Activated T-cell treated with anti-CD3 and anti-CD28 coated beads for 48 hours (primary cell): ENCODE measurements at regions not wholly inside any gene's neighbourhood (a gene's known extent, or its start where the extent isn't known, plus 50 kb on each side); places are given as distances from the start of the nearest gene placed in this dataset.

ENCODE experiments used
- DNase-seq: peaks from one replicate; pipeline ENCODE4 v3.0.0-alpha.2; 2020; ENCODE audit warnings: low read depth

DNA sequence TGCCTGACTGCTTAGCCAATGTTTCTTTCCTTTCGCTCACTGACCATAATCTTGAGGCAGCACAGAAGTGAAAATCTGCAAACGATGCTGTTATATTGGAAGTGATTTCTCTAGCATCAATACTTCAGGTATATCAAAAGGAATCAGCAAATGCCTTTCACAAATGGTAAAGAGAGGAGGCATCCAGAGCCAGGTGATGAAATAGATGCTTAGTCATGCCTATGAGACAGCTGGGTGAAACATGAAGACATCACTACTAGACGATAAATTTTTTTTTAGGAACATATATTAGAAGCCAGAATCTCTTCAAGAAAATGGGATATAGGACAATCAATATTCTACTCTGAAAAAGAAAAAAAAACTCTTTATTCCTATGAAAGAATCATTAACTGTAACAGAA is 249.2 kb upstream of the SLC39A10 start:
- no peak for DNase-seq

DNA sequence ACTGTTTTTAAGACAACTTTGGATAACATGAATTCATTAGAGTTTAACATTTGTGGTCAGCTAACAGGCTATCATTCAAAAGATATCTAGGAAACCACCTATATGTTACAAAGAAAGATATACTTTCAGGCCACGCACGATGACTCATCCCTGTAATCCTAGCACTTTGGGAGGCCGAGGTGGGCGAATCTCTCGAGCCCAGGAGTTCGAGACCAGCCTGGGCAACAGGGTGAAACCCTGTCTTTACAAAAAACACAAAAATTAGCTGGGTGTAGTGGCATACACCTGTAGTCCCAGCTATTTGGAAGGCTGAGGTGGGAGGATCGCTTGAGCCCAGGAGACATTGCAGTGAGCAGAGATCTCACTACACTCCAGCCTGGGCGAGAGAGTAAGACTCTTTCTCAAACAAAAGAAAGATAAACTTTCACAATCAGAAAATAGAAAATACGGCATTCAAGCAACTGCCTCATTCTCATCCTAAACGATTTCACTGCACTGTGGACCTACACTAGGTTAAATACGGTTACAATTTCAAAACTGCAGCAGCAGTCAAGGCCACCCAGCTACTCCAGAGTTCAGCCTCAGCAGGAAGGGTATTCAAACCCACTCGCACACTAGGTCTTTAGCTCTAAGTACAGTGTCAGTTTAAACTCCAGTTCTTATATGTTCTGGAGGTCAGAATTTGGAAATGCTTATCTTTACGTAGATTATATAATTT is 250.0 kb upstream of the SLC39A10 start:
- DNase-seq, result no peak

DNA sequence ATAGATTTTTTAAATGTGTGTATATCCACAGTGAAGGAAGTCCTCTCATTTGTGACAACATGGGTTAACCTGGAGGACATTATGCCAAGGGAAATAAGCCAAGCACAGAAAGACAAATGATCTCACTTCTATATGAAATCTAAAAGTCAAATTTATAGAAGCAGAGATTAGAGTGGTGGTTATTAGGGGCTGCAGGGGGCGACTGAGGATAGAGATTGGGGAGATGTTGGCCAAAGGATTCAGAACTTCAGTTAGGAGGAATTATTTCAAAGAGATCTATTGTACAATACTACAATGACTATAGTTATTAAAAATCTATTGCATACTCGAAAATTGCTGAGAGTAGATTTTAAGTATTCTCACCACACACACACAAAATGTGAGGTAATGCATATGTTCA is 252.4 kb upstream of the SLC39A10 start:
- no peak for DNase-seq

DNA sequence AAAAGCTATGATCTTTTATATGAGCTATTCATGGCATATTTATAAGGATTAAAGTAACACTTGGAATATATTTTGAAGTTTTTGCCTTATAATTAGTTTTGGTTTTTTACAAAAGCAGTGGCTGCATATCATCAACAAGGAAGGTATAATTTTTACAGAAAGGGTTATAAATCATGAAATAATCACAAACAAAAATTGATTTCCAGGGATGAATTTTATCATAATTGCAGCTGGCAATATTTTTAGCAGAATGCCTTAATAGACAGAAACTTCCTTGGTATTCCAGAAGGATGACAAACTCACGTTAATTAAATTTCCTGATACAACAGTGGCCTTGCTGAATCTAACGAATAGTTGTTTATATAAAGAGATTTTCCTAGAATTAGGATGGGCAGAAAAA is 260.5 kb upstream of the SLC39A10 start:
- no peak for DNase-seq

DNA sequence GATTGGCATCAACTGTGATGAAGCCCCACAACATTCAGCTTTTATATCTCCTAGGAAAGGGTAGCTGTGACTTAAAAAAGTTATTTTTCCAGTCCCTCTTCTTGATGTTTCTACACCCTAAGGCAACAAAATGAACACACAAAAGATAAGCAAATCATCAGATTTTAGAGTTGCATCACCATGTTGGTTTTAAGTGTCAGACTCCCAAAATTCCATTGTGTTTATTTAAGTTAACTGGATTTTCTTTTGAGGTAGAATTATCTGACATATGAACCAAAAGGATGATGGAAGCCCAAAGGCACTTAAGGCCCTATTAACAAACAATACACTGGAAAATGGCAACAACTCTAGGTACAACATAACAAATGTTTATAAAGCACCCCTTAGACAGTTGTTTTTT is 261.7 kb upstream of the SLC39A10 start:
- no peak for DNase-seq

DNA sequence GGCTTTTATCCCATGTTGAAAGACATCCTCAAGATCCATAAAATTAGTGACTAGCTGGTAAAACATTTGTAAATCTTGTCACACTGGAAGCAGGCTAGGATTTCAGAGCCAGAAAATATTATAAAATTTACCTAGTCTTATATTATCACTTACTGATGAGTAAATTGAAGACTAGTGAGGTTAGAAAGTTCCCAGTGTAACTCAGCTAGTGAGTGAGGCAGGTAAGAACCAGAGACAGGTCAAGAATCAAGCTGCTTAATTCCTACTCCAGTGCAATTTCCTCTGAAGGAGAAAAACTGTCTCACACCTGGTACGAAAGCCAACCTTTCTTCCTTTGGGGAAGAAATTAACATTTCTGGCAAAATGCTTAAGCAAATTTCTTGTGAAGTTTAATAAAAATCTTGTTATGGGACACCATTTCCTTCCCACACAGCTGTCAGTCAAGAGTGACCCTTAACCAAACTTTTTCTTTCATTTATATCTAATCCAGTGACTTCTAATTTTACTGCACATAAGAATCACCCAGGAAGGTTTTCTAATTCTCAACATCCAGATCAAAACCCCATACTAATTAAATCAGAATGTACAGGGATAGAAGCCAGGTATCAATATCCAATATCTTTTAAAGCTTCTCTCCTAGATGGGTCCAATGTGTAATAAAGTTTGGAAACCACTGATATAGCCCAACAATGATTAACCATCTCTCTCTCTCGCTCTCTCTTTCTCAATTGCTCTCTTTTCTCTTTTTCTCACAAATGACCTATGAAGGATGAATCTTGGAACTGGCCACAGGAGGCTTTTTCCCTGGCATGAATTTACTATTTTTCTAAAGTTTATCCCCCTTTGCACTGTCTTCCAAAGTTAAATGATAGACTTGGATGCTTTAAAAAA is 264.3 kb upstream of the SLC39A10 start:
- no peak for DNase-seq

DNA sequence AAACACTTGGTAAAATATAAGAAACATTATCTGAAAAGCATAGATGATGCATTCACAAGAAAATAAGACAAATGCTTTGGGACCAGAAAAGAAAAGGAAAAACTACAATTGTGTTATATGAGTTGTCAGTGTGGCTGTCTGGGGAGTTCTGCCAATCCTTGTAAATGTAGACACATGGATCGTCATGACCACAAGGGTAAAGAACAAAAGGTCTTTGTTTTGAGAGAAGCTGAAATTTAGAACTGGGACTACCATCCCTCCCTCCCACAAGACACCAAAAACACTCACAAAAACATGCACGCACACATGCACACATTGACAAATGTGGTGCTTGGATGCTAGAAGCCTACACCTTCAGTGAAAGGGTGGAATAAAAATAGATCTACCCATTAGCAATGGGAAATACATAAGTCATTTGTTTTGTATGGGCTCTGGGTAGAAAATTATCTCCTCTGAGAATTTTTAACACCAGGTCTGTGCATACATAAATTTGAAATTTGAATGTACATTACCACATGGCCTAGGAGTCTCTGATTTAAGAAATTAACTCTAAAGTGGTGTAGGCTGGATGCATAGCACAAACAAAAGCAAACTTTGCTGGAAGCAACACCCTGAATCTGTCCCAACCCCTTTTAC is 266.2 kb upstream of the SLC39A10 start:
- no peak for DNase-seq

DNA sequence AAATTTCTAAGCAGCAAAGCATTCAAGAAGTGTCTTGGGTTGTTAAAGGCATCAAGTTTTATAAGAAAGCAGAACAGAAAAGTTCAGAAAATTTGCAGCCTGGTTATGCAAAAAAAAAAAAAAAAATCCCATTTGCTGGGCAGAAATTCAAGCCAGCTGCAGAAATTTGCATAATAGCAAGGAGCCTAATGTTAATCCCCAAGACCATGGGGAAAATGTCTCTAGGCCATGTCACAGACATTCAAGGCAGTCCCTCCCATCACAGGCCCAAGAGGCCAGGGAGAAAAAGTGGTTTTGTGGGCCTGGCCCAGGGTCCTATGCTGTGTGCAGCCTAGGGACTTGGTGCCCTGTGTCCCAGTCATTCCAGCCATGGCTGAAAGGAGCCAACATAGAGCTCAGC is 269.0 kb upstream of the SLC39A10 start:
- no peak for DNase-seq

DNA sequence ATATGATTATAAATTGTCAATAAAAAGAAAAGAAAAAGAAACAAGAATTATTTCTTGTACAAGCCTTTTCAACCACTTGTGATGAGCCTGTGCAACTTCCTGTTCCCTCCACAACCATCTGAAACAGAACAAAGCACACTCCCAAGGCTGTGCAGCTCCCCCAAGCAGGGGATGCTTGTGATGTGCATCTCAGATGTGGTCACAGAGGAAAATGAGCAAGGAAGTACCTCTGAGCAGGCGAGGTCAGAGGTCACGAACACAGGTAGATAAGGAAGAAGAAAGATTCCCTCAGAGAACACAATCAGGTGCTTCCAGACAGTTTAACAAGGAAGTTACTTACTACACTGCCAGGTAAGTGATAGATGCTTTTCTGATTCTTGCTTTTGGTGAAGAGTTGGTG is 274.8 kb upstream of the SLC39A10 start:
- DNase-seq, result no peak

DNA sequence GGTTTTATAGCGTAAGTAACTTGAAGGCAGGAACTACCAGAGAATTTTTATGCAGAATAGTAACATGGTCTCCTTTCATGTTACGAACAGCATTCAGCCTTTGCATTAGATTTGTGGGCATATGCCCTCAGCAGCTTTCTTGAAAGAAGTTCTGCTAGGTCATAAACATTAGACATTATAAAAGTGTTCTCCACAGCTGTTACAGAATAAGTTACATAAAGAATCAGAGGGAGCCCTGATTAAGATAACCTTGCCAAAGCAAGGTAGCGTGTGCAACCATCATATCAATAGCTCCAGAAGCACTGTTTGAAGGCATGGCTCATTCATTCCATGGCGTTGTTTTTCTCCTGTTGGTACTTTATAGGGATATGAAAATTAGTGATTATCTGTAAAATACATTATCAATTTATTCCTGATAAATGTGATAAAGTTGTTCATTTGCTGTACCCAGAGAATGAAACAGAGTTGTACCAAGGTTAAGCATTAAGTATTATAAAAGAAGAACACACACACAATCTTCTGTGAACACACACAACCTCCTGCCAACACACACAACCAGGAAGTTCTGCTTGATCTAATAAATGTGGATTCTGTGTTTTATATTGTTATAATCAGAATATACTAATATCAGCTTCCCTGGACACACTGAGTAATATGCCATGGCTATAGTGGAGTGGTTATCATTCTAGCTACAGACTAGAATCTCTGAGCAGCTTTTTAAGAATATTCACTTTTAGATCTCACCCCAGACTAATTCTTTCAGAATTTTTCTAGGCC is 286.7 kb upstream of the SLC39A10 start:
- no peak for DNase-seq

DNA sequence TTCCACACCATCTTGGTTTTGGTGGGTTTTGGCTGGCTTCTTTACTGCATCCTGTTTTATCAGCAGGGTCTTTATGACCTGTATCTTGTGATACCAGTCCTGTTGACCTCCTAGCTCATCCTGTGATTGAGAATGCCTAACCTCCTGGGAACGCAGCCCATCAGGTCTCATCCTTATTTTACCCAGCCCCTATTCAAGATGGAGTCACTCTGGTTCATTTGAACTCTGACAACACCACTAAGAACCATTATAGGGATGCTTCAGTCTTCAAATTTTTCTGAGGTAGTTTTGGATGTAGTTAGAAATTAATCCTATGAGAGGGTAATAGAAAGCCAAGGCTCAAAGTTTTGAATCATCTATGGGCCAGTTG is 287.8 kb upstream of the SLC39A10 start:
- no peak for DNase-seq

DNA sequence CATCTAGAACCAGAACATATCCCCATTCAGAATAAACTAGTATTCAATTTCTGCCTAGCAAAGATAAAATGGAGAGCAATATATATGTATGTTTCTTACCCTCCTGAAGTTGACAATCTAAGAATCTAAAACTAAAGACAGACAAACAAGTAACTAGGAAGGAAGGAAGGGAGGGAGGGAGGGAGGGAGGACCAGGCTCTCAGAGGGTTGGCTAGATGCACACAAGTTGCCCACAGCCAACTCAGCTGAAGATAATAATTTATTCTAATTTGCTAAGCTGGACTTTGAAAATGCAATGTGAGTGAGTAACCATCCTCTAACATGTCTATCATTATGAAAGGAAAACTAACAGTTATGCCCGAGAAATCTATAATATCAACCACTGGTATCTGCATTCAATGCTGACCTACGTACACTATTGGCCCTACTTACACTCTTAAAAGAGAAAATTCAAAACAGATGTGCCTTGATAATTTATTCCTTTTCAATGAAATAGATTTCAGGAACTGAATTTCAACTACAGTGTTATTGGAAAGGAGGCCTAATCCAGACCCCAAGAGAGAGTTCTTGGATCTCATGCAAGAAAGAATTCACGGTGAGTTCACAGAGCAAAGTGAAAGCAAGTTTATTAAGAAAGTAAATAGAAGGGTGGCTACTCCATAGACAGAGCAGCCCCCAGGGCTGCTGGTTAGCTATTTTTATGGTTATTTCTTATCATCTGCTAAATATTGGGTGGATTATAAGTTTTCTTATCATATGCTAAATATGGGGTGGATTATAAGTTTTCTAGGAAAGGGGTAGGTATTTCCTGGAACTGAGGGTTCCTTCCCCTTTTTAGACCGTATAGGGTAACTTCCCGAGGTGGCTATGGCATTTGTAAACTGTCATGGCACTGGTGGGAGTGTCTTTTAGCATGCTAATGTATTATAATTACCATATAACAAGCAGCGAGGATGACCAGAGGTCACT is 288.5 kb upstream of the SLC39A10 start:
- no peak for DNase-seq

DNA sequence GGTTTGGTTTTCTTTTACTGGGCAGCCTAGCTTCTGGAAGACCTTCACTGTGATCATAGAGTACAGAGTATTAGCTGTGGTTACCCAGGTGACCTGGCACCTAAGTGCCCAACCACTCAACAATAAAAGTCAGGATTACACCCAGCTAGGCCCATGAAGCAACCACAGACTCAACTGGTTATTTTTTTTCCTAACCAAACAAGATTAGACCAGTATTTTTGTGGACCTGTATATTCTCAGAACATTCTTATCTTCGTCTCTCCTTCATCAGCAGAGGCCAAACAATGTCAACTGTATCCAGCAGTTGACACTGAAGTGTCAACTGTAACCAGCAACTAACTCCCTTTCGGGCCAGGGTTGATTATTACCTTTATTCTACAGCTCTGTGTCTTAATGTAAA is 289.2 kb upstream of the SLC39A10 start:
- DNase-seq, result no peak

DNA sequence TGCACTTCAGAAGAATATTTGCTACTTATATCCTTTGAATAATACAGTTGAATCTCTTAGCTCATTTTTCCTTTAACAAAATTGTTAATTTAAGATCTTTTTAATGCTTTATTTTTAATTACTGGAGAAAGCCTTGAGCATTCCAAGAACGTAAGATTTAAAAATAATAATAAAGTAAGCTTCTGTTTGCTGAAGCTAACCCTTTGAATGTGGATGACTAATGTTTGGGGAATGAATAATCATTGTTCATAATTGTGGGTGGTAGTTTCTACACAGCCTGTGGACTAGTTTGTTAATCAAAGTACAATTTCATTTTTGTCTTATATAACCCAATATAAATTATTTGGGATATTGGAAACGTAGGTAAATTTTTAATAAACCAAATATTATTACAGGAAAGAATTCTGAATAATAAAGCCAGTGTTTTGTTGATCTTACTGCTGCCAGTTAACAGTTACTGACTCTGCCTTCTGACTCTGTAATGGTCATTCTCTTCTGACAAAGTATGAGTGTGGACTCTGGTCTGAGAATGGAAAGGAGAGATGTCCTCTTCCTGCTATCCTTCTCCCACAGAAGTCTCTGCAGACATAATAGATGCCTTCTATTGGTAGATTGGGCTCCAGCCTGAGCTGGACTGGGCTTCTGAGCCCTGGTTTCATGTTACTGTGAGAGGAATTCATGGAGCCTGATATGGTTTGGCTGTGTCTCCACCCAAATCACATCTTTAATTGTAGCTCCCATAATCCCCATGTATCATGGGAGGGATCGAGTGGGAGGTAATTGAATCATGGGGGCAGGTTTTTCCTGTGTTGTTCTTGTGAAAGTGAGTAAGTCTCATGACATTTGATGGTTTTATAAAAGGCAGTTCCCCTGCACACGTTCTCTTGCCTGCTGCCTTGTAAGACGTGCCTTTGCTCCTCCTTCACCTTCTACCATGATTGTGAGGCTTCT is 292.7 kb upstream of the SLC39A10 start:
- no peak for DNase-seq

DNA sequence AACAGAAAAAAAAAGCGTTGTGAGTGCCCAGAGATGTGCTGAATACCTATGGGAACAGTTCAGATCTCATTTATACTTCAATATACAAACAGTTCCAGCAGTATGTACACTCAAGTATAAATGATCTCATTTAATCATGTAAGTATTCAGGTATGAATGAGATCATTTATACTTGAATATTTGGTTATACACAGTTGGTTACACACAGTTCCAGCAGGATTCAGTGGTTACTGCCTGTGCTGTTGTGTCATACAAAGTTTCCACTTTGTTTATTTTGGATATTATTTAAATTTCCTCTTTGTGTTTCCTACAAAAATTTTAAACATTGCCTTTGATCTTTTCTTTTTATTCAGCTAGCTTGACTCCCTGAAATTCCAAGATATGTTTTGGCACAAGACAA is 293.5 kb upstream of the SLC39A10 start:
- DNase-seq, result no peak

DNA sequence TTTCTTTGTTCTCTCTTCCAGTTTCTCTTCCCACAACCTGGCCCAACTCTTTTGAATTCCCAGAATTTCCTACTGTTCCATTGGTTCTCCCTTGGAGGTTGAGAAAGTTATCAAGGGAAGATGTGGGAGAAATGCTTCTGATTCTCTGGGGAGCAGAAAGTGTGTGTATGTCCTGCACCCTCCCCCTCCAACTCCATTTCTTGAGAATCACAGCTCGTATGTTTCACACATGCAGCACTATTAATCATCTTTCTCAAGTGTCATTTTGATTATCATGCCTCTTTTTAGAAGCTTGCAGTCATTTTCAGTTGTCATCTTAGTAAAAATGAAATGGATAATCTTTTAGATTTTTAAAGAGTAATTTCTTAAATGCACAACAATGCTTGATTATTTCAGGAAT is 296.8 kb upstream of the SLC39A10 start:
- DNase-seq, result no peak

DNA sequence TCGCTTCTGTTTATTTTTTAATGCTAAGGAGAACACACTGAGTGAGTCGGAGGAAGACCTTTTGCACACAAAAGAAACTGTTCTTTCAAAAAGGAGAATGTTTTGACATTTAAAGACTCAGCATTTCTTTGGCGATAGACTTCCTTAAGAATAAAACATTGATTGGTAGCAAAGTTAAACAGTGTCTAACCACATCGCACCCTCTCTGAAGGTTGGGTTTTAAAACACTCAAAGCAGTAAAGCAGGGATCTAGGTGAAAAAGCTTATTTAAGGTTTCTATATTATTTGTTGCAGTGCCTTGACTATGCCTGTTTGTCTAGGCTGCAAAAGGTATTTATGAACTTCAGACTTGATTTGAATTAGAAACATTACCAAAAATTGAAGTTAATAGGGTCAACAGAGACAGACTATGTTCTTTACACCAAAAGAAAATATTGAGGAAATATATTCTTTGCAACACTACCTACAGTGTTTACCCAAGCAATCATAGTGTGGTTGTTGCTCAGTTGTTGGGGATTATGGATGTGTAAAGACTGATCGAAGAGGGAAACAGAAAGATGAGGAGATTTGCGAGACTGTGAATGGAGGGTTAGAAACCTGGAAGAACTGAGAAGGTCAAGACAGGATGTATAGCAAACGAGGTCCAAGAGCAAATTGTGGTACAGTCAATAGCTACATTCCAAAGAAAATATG is 297.8 kb upstream of the SLC39A10 start:
- no peak for DNase-seq

DNA sequence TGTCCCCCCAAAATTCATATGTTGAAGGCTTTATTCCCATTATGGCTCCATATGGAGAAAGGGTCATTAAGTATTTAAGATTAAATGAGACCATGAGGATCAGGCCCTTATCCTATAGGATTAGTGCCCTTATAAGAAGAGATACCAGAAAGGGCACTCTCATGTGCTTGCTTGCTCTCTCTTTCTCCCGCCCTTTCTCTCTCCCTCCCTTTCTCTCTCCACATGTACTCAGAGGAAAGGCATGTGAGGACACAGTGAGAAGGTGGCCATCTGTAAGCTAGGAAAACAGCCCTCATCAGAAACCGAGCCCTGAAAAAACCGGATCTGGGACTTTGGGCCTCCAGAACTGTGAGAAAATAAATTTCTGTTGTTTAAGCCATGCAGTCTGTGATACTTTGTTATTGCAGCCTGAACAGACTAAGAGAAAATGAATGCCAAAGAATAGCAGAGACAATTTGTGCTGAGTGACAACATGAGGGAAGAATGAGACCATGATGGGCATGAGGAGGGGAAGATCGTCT is 300.0 kb upstream of the SLC39A10 start:
- no peak for DNase-seq

DNA sequence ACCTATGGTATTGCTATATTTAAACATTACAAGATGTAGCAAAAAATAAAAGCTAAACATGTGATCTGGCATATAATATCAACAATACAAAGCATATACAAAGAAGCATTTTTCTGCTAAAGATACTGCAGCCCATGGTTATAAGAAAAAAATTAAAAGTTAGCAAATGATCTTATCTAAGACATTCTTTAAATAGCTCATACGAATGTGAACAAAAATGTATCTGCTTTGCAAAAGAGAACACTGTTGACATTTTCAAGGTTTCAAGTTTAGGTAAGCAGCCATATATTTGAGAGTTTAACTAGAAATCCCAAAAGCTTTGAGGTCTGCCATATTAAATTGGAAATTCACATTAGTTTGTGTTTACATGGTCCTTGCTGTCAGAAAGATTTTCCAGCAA is 301.0 kb upstream of the SLC39A10 start:
- DNase-seq, result no peak
